Activated CD8-positive, alpha-beta memory T cell treated with anti-CD3 and anti-CD28 coated beads, Interleukin-2, amount 50 U/mL, for 48 hours (primary cell): ENCODE measurements at regions not wholly inside any gene's neighbourhood (a gene's known extent, or its start where the extent isn't known, plus 50 kb on each side); places are given as distances from the start of the nearest gene placed in this dataset.
"Not testable (repeated sequence)": the region's sequence is repeated elsewhere in the genome, so short reads cannot be mapped to it uniquely, and the experiment has no call there.

Experiments used
- DNase-seq: peaks from one replicate; pipeline ENCODE4 v3.0.0-alpha.2; 2020

DNA sequence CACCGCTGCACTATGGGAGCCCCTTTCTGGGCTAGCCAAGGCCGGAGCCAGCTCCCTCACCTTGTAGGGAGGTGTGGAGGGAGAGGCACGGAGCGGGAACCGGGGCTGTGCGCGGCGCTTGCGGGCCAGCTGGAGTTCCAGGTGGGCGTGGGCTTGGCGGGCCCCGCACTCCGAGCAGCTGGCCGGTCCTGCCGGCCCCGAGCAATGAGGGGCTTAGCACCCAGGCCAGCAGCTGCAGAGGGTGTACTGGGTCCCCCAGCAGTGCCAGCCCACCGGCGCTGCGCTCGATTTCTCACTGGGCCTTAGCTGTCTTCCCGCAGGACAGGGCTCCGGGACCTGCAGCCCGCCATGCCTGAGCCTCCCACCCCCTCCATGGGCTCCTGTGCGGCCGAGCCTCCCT, 53.3 kb upstream of the NID2 start:
- not testable (repeated sequence) for DNase-seq

- DNase-seq: no peak
Observed at GRCh38 chr14:52121441-52121840, 52.6 kb upstream of the NID2 start.

- DNase-seq: no peak
Observed at GRCh38 chr14:52119030-52119429, 50.2 kb upstream of the NID2 start.
